Common myeloid progenitor, CD34-positive (primary cell): ENCODE measurements at regions not wholly inside any gene's neighbourhood (a gene's known extent, or its start where the extent isn't known, plus 50 kb on each side); places are given as distances from the start of the nearest gene placed in this dataset.

ENCODE experiments used
- CTCF ChIA-PET: fragments of 350-600 bp; sonication (Branson Sonifier 250); formaldehyde crosslinking; loops from one replicate; lab custom pipeline; 2021; ENCODE audit warnings: antibody characterized with exemption; lab: Charles Lee
- POLR2A ChIA-PET: fragments of 350-600 bp; sonication (Branson Sonifier 250); formaldehyde crosslinking; loops from one replicate; lab custom pipeline; 2021; ENCODE audit warnings: antibody characterized with exemption; lab: Charles Lee
- DNase-seq, 3 donors: peaks; one replicate each; pipeline versions ENCODE4 v3.0.0 to v3.0.0-alpha.2; 2013
- H3K27ac ChIP-seq, 2 experiments: 1 replicate in 1 of 2; 2 replicates in 1 of 2; pipeline ENCODE4 v1.7.0; 2013; ENCODE audit warnings: inconsistent platforms in 2 of 2, low read length in 2 of 2, mild to moderate bottlenecking in 2 of 2, low read depth in 1 of 2, moderate library complexity in 1 of 2; ENCODE audit not compliant: severe bottlenecking in 2 of 2, insufficient read depth in 1 of 2, poor library complexity in 1 of 2
- H3K27me3 ChIP-seq, 5 experiments: replicated peaks in 2 of 5; 1 replicate in 3 of 5; 2 replicates in 2 of 5; pipeline versions ENCODE4 v1.6.1 to v1.7.0; 2013; ENCODE audit warnings: low read length in 4 of 5, mild to moderate bottlenecking in 2 of 5, moderate library complexity in 2 of 5, inconsistent platforms in 1 of 5; ENCODE audit not compliant: insufficient read depth in 5 of 5, control insufficient read depth in 4 of 5
- H3K36me3 ChIP-seq, 4 experiments: 1 replicate in 2 of 4; 2 replicates in 2 of 4; pipeline versions ENCODE4 v1.6.1 to v1.7.0; 2013; ENCODE audit warnings: low read length in 3 of 4, control low read depth in 1 of 4, mild to moderate bottlenecking in 1 of 4; ENCODE audit not compliant: control insufficient read depth in 4 of 4, insufficient read depth in 4 of 4
- H3K4me1 ChIP-seq, 4 experiments: 1 replicate in 3 of 4; 2 replicates in 1 of 4; pipeline versions ENCODE4 v1.6.1 to v1.7.1; 2013; ENCODE audit warnings: low read length in 3 of 4, mild to moderate bottlenecking in 3 of 4, control low read depth in 1 of 4, inconsistent platforms in 1 of 4, moderate library complexity in 1 of 4; ENCODE audit not compliant: control insufficient read depth in 4 of 4, insufficient read depth in 4 of 4; ENCODE audit errors: control extremely low read depth in 1 of 4
- H3K4me3 ChIP-seq, 7 experiments: 1 replicate in 4 of 7; 2 replicates in 3 of 7; pipeline versions ENCODE4 v1.5.1 to v1.7.0; 2013; ENCODE audit warnings: mild to moderate bottlenecking in 7 of 7, low read length in 6 of 7, moderate library complexity in 6 of 7, inconsistent platforms in 2 of 7, low read depth in 2 of 7, control low read depth in 1 of 7; ENCODE audit not compliant: insufficient read depth in 4 of 7, control insufficient read depth in 1 of 7; ENCODE audit errors: extremely low read depth in 1 of 7
- H3K9me3 ChIP-seq, 5 experiments: 1 replicate in 4 of 5; 2 replicates in 1 of 5; pipeline versions ENCODE4 v1.6.1 to v1.7.1; 2013; ENCODE audit warnings: low read length in 4 of 5, mild to moderate bottlenecking in 2 of 5, inconsistent platforms in 1 of 5, low read depth in 1 of 5, moderate library complexity in 1 of 5; ENCODE audit not compliant: control insufficient read depth in 4 of 5, insufficient read depth in 2 of 5; ENCODE audit errors: control extremely low read depth in 1 of 5
- WGBS: methylation state at CpG from one replicate; pipeline ENCODE4 v1.1.5; 2013; ENCODE audit not compliant: insufficient coverage; 5-methylcytosine and 5-hydroxymethylcytosine counted together

- Histone ChIP-seq H3K4me1 (no peaks in the 10 kb centered on the region), H3K27me3 (no peaks in the 10 kb centered on the region), H3K4me3 (no peak overlapping the region), H3K27ac (no peak overlapping the region), H3K36me3 (no peaks in the 10 kb centered on the region), H3K9me3 (no peaks in the 10 kb centered on the region)
- POLR2A ChIA-PET: no interaction called here
- CTCF ChIA-PET: no interaction called here
- 100% methylated on average over 1 of the region's 1 CpG for WGBS
- DNase-seq: no peak
These were observed 426.5 kb upstream of the CD180 start for GRCh38 chr5:67623078-67623477.

GRCh38 chr5:67620424-67621397 lies 424.1 kb upstream of the CD180 start:
- Histone ChIP-seq H3K27ac (no peak overlapping the region), H3K27me3 (no peaks in the 10 kb centered on the region), H3K36me3 (no peaks in the 10 kb centered on the region), H3K4me1 (no peaks in the 10 kb centered on the region), H3K4me3 (no peak overlapping the region), H3K9me3 (no peaks in the 10 kb centered on the region)
- POLR2A ChIA-PET: interaction anchor here (0.7 kb wide), 1 partner anchor 389 kb away, joined by 3 read pairs; no protein-coding TSS in a partner anchor
- WGBS: 73% methylated on average over 5 of the region's 11 CpGs
- CTCF ChIA-PET: no interaction called here
- no peak for DNase-seq

GRCh38 chr5:67619636-67620035 lies 423.0 kb upstream of the CD180 start:
- Histone ChIP-seq H3K27ac (no peak overlapping the region), H3K36me3 (no peaks in the 10 kb centered on the region), H3K4me1 (no peaks in the 10 kb centered on the region), H3K9me3 (no peaks in the 10 kb centered on the region), H3K4me3 (no peak overlapping the region), H3K27me3 (no peaks in the 10 kb centered on the region)
- POLR2A ChIA-PET: no interaction called here
- CTCF ChIA-PET: no interaction called here
- WGBS: 100% methylated on average over 3 of the region's 4 CpGs
- no peak for DNase-seq

DNA sequence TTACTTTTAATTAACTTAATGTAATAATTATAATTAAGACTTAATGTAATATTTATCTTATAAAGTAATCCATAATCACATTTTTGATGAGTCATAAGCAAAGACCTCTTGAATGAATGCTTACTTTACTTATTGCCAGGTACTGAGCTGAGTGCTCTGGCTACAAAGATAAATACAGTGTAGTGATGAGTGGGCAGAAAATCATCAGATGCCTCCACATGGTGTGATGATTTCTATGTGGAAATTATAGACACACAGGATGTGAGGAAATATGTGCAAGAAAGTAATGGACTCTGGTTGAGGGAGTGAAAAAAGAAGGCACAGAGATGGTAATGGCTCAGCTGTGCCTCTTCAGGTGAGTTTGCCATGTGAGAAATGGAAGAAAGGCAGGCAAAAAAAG lies 422.6 kb upstream of the CD180 start:
- H3K27ac ChIP-seq: no peak overlapping the region
- H3K36me3 ChIP-seq: no peaks in the 10 kb centered on the region
- ChIA-PET CTCF (no interaction called here), POLR2A (no interaction called here)
- H3K4me3 ChIP-seq: no peak overlapping the region
- H3K27me3 ChIP-seq: no peaks in the 10 kb centered on the region
- DNase-seq: no peak
- H3K9me3 ChIP-seq: no peaks in the 10 kb centered on the region
- H3K4me1 ChIP-seq: no peaks in the 10 kb centered on the region

DNA sequence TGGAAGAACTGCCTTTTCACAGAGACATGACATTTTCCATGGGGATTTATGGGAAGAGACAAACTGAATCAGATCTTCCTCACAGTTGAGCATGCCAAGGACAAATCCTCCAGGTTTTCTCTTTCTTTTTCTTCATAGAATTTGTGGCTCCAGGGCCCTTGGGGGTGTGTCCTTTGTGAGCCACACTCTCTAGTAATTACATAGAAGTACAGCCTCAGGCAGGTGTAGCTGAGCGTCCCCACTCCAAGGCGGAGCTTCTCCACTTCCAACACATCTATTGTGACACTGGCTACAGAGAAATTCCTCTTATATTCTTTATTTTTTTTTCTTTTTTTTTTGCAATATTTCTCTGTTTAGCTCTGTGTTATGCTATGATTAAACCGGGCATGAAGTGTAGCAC lies 420.5 kb upstream of the CD180 start:
- ChIA-PET CTCF (no interaction called here), POLR2A (no interaction called here)

DNA sequence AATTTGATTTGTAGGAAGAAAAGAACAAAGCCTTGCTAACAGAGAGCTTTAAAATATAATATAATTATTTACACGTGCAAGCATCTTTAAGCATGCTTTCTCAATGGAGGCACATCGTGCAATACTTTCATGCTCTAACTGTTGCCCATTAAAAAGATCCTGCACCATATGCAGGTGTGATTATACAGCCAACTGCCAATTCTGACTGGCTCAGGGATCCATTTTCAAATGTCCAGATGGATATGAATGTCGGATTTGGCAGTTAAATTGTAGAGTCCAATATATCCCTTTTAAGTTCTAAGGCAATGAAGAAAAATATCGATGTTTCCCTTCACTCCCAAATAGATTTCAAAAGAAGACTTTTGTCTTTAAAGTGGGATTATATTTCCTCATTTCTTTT lies 416.4 kb upstream of the CD180 start:
- Histone ChIP-seq H3K27ac (no peak overlapping the region), H3K9me3 (no peaks in the 10 kb centered on the region), H3K4me1 (no peaks in the 10 kb centered on the region), H3K36me3 (no peaks in the 10 kb centered on the region), H3K27me3 (no peaks in the 10 kb centered on the region), H3K4me3 (no peak overlapping the region)
- DNase-seq: no peak
- WGBS: 100% methylated on average over 2 of the region's 4 CpGs
- ChIA-PET POLR2A (no interaction called here), CTCF (no interaction called here)

More for the DNA sequence above, 420.5 kb upstream of the CD180 start:
- no CpG with 5 or more reads among the region's 3 CpGs for WGBS
- Histone ChIP-seq H3K36me3 (no peaks in the 10 kb centered on the region), H3K27ac (no peak overlapping the region), H3K4me1 (no peaks in the 10 kb centered on the region), H3K4me3 (no peak overlapping the region), H3K9me3 (no peaks in the 10 kb centered on the region), H3K27me3 (no peaks in the 10 kb centered on the region)
- no peak for DNase-seq

- ChIA-PET POLR2A (no interaction called here), CTCF (no interaction called here)
- Histone ChIP-seq H3K36me3 (no peaks in the 10 kb centered on the region), H3K4me3 (no peak overlapping the region), H3K27ac (no peak overlapping the region), H3K4me1 (no peaks in the 10 kb centered on the region), H3K27me3 (no peaks in the 10 kb centered on the region), H3K9me3 (peaks cover 0 to 1% (median 0%) of the 10 kb centered on the region in 5 experiments)
- 96% methylated on average over 3 of the region's 6 CpGs for WGBS
- DNase-seq: no peak
These were observed 413.8 kb upstream of the CD180 start for GRCh38 chr5:67610186-67610912.
